Upper lobe of left lung (tissue), 4 donors: ENCODE measurements at regions not wholly inside any gene's neighbourhood (a gene's known extent, or its start where the extent isn't known, plus 50 kb on each side); places are given as distances from the start of the nearest gene placed in this dataset.
"Not testable (repeated sequence)": the region's sequence is repeated elsewhere in the genome, so short reads cannot be mapped to it uniquely, and the experiment has no call there.

Experiments used
- POLR2A ChIP-seq, 4 donors: fragments of 450-650 bp; IDR thresholded peaks; one replicate each; pipeline ENCODE4 v1.5.1; 2016 to 2017; ENCODE audit warnings: antibody characterized with exemption in 4 of 4, mild to moderate bottlenecking in 2 of 4
- POLR2AphosphoS5 ChIP-seq, 2 donors: sonication (generic); formaldehyde crosslinking; IDR thresholded peaks; one replicate each; pipeline ENCODE4 v1.5.1; 2017; ENCODE audit warnings: antibody characterized with exemption in 2 of 2
- TF ChIP-seq, protein P1 (sequence below), 6 experiments: fragments of 450-650 bp in 4 of 6; fragments of 200-600 bp in 2 of 6; sonication (generic) in 2 of 6; IDR thresholded peaks; one replicate each; pipeline ENCODE4 v1.5.1; 2016 to 2019; ENCODE audit warnings: antibody characterized with exemption in 6 of 6

DNA sequence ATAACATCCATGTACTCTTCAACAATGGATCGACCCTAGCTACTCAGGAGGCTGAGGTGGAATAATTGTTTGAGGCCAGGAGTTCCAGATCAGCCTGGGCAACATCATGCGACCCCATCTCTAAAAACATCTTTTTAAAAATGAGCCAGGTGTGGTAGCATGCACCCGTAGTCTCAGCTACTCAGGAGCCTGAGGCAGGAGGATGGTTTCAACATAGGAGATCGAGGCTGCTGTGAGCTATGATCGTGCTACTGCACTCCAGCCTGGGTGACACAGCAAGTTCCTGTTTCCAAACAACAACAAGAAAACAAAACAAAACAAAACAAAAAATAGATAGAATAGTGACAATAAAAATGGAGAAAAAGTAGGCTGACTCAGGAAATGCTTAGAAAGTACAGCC lies 138.3 kb downstream of the POTEM start:
- TF ChIP-seq, protein P1, sequence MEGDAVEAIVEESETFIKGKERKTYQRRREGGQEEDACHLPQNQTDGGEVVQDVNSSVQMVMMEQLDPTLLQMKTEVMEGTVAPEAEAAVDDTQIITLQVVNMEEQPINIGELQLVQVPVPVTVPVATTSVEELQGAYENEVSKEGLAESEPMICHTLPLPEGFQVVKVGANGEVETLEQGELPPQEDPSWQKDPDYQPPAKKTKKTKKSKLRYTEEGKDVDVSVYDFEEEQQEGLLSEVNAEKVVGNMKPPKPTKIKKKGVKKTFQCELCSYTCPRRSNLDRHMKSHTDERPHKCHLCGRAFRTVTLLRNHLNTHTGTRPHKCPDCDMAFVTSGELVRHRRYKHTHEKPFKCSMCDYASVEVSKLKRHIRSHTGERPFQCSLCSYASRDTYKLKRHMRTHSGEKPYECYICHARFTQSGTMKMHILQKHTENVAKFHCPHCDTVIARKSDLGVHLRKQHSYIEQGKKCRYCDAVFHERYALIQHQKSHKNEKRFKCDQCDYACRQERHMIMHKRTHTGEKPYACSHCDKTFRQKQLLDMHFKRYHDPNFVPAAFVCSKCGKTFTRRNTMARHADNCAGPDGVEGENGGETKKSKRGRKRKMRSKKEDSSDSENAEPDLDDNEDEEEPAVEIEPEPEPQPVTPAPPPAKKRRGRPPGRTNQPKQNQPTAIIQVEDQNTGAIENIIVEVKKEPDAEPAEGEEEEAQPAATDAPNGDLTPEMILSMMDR (IDR thresholded peaks at IDR 0.05), result not testable (repeated sequence)
- not testable (repeated sequence) for TF ChIP-seq POLR2AphosphoS5, POLR2A (IDR thresholded peaks at IDR 0.05)
